ENCODE measurements at regions not wholly inside any gene's neighbourhood (a gene's known extent, or its start where the extent isn't known, plus 50 kb on each side); places are given as distances from the start of the nearest gene placed in this dataset.
A peak's percentile ranks its signal among the peaks of the same experiment; 100 is the strongest.
"Not testable (repeated sequence)": the region's sequence is repeated elsewhere in the genome, so short reads cannot be mapped to it uniquely, and the experiment has no call there.

GRCh38 chr6:150482883-150483409, 114.1 kb downstream of the IYD start:
- Histone ChIP-seq H3K27me3 (ENCODE audit: control insufficient read depth in 3 of 3, insufficient read depth in 3 of 3, low read length in 3 of 3) (no peaks in the 10 kb centered on the region), H3K9me3 (ENCODE audit: control insufficient read depth in 3 of 3, low read length in 3 of 3) (peaks cover 0 to 2% (median 0%) of the 10 kb centered on the region in 3 donors), H3K9ac (ENCODE audit: low read depth in 1 of 3, low read length in 3 of 3) (no peak overlapping the region), H3K4me1 (ENCODE audit: control insufficient read depth in 3 of 3, insufficient read depth in 3 of 3, low read length in 3 of 3) (peaks cover 0 to 4% (median 0%) of the 10 kb centered on the region in 3 donors), H3K36me3 (ENCODE audit: control insufficient read depth in 3 of 3, insufficient read depth in 3 of 3, low read length in 3 of 3) (no peaks in the 10 kb centered on the region), H3K27ac (ENCODE audit: low read depth, low read length) (no peak overlapping the region), H3K4me3 (ENCODE audit: low read length in 3 of 3) (no peak overlapping the region)

- Histone ChIP-seq H3K27me3 (ENCODE audit: control insufficient read depth in 3 of 3, insufficient read depth in 3 of 3, low read length in 3 of 3) (no peaks in the 10 kb centered on the region), H3K9ac (ENCODE audit: low read depth in 1 of 3, low read length in 3 of 3) (no peak overlapping the region), H3K9me3 (ENCODE audit: control insufficient read depth in 3 of 3, low read length in 3 of 3) (no peaks in the 10 kb centered on the region), H3K27ac (ENCODE audit: low read depth, low read length) (no peak overlapping the region), H3K36me3 (ENCODE audit: control insufficient read depth in 3 of 3, insufficient read depth in 3 of 3, low read length in 3 of 3) (no peaks in the 10 kb centered on the region), H3K4me3 (ENCODE audit: low read length in 3 of 3) (no peak overlapping the region), H3K4me1 (ENCODE audit: control insufficient read depth in 3 of 3, insufficient read depth in 3 of 3, low read length in 3 of 3) (peaks cover 0 to 4% (median 0%) of the 10 kb centered on the region in 3 donors)
Measured at GRCh38 chr6:150485161-150485958, 114.3 kb upstream of the PLEKHG1 start.

GRCh38 chr6:150486048-150486447, 113.6 kb upstream of the PLEKHG1 start:
- no peak overlapping the region for H3K4me3 ChIP-seq (ENCODE audit: low read length in 3 of 3)
- no peak overlapping the region for H3K27ac ChIP-seq (ENCODE audit: low read depth, low read length)
- no peaks in the 10 kb centered on the region for H3K9me3 ChIP-seq (ENCODE audit: control insufficient read depth in 3 of 3, low read length in 3 of 3)
- no peak overlapping the region for H3K9ac ChIP-seq (ENCODE audit: low read depth in 1 of 3, low read length in 3 of 3)
- H3K4me1 ChIP-seq (ENCODE audit: control insufficient read depth in 3 of 3, insufficient read depth in 3 of 3, low read length in 3 of 3), result peaks cover 0 to 5% (median 0%) of the 10 kb centered on the region in 3 donors
- peaks cover 0 to 3% (median 0%) of the 10 kb centered on the region in 3 donors for H3K27me3 ChIP-seq (ENCODE audit: control insufficient read depth in 3 of 3, insufficient read depth in 3 of 3, low read length in 3 of 3)
- no peaks in the 10 kb centered on the region for H3K36me3 ChIP-seq (ENCODE audit: control insufficient read depth in 3 of 3, insufficient read depth in 3 of 3, low read length in 3 of 3)

GRCh38 chr6:150490586-150490985, 109.1 kb upstream of the PLEKHG1 start:
- peaks cover 0 to 4% (median 0%) of the 10 kb centered on the region in 3 donors for H3K27me3 ChIP-seq (ENCODE audit: control insufficient read depth in 3 of 3, insufficient read depth in 3 of 3, low read length in 3 of 3)
- no peak overlapping the region for H3K9ac ChIP-seq (ENCODE audit: low read depth in 1 of 3, low read length in 3 of 3)
- H3K9me3 ChIP-seq (ENCODE audit: control insufficient read depth in 3 of 3, low read length in 3 of 3), result no peaks in the 10 kb centered on the region
- H3K27ac ChIP-seq (ENCODE audit: low read depth, low read length), result no peak overlapping the region
- H3K4me1 ChIP-seq (ENCODE audit: control insufficient read depth in 3 of 3, insufficient read depth in 3 of 3, low read length in 3 of 3), result peaks cover 0 to 8% (median 3%) of the 10 kb centered on the region in 3 donors
- H3K36me3 ChIP-seq (ENCODE audit: control insufficient read depth in 3 of 3, insufficient read depth in 3 of 3, low read length in 3 of 3), result no peaks in the 10 kb centered on the region
- no peak overlapping the region for H3K4me3 ChIP-seq (ENCODE audit: low read length in 3 of 3)

GRCh38 chr6:150491131-150491810, 108.4 kb upstream of the PLEKHG1 start:
- H3K4me3 ChIP-seq (ENCODE audit: low read length in 3 of 3), result no peak overlapping the region
- peaks cover 0 to 4% (median 0%) of the 10 kb centered on the region in 3 donors for H3K27me3 ChIP-seq (ENCODE audit: control insufficient read depth in 3 of 3, insufficient read depth in 3 of 3, low read length in 3 of 3)
- H3K36me3 ChIP-seq (ENCODE audit: control insufficient read depth in 3 of 3, insufficient read depth in 3 of 3, low read length in 3 of 3), result no peaks in the 10 kb centered on the region
- H3K9me3 ChIP-seq (ENCODE audit: control insufficient read depth in 3 of 3, low read length in 3 of 3), result no peaks in the 10 kb centered on the region
- peaks cover 0 to 8% (median 2%) of the 10 kb centered on the region in 3 donors for H3K4me1 ChIP-seq (ENCODE audit: control insufficient read depth in 3 of 3, insufficient read depth in 3 of 3, low read length in 3 of 3)
- H3K27ac ChIP-seq (ENCODE audit: low read depth, low read length), result no peak overlapping the region
- no peak overlapping the region for H3K9ac ChIP-seq (ENCODE audit: low read depth in 1 of 3, low read length in 3 of 3)

GRCh38 chr6:150491811-150492172, 107.9 kb upstream of the PLEKHG1 start:
- no peak overlapping the region for H3K9ac ChIP-seq (ENCODE audit: low read depth in 1 of 3, low read length in 3 of 3)
- H3K36me3 ChIP-seq (ENCODE audit: control insufficient read depth in 3 of 3, insufficient read depth in 3 of 3, low read length in 3 of 3), result no peaks in the 10 kb centered on the region
- no peak overlapping the region for H3K27ac ChIP-seq (ENCODE audit: low read depth, low read length)
- peaks cover 0 to 4% (median 0%) of the 10 kb centered on the region in 3 donors for H3K27me3 ChIP-seq (ENCODE audit: control insufficient read depth in 3 of 3, insufficient read depth in 3 of 3, low read length in 3 of 3)
- H3K4me3 ChIP-seq (ENCODE audit: low read length in 3 of 3), result no peak overlapping the region
- H3K9me3 ChIP-seq (ENCODE audit: control insufficient read depth in 3 of 3, low read length in 3 of 3), result no peaks in the 10 kb centered on the region
- H3K4me1 ChIP-seq (ENCODE audit: control insufficient read depth in 3 of 3, insufficient read depth in 3 of 3, low read length in 3 of 3), result peaks cover 0 to 8% (median 2%) of the 10 kb centered on the region in 3 donors

GRCh38 chr6:150492507-150492906, 107.2 kb upstream of the PLEKHG1 start:
- no peaks in the 10 kb centered on the region for H3K36me3 ChIP-seq (ENCODE audit: control insufficient read depth in 3 of 3, insufficient read depth in 3 of 3, low read length in 3 of 3)
- peaks cover 0 to 4% (median 0%) of the 10 kb centered on the region in 3 donors for H3K27me3 ChIP-seq (ENCODE audit: control insufficient read depth in 3 of 3, insufficient read depth in 3 of 3, low read length in 3 of 3)
- no peak overlapping the region for H3K4me3 ChIP-seq (ENCODE audit: low read length in 3 of 3)
- H3K9ac ChIP-seq (ENCODE audit: low read depth in 1 of 3, low read length in 3 of 3), result no peak overlapping the region
- no peaks in the 10 kb centered on the region for H3K9me3 ChIP-seq (ENCODE audit: control insufficient read depth in 3 of 3, low read length in 3 of 3)
- peaks cover 0 to 8% (median 2%) of the 10 kb centered on the region in 3 donors for H3K4me1 ChIP-seq (ENCODE audit: control insufficient read depth in 3 of 3, insufficient read depth in 3 of 3, low read length in 3 of 3)
- no peak overlapping the region for H3K27ac ChIP-seq (ENCODE audit: low read depth, low read length)

GRCh38 chr6:150492941-150493340, 106.7 kb upstream of the PLEKHG1 start:
- peaks cover 0 to 4% (median 0%) of the 10 kb centered on the region in 3 donors for H3K27me3 ChIP-seq (ENCODE audit: control insufficient read depth in 3 of 3, insufficient read depth in 3 of 3, low read length in 3 of 3)
- H3K9ac ChIP-seq (ENCODE audit: low read depth in 1 of 3, low read length in 3 of 3), result no peak overlapping the region
- no peak overlapping the region for H3K4me3 ChIP-seq (ENCODE audit: low read length in 3 of 3)
- no peaks in the 10 kb centered on the region for H3K36me3 ChIP-seq (ENCODE audit: control insufficient read depth in 3 of 3, insufficient read depth in 3 of 3, low read length in 3 of 3)
- no peak overlapping the region for H3K27ac ChIP-seq (ENCODE audit: low read depth, low read length)
- peaks cover 0 to 8% (median 2%) of the 10 kb centered on the region in 3 donors for H3K4me1 ChIP-seq (ENCODE audit: control insufficient read depth in 3 of 3, insufficient read depth in 3 of 3, low read length in 3 of 3)
- no peaks in the 10 kb centered on the region for H3K9me3 ChIP-seq (ENCODE audit: control insufficient read depth in 3 of 3, low read length in 3 of 3)

- not testable (repeated sequence) for H3K9ac ChIP-seq (ENCODE audit: low read depth in 1 of 3, low read length in 3 of 3); H3K4me1 ChIP-seq (ENCODE audit: control insufficient read depth in 3 of 3, insufficient read depth in 3 of 3, low read length in 3 of 3); H3K36me3 ChIP-seq (ENCODE audit: control insufficient read depth in 3 of 3, insufficient read depth in 3 of 3, low read length in 3 of 3); H3K27me3 ChIP-seq (ENCODE audit: control insufficient read depth in 3 of 3, insufficient read depth in 3 of 3, low read length in 3 of 3); H3K9me3 ChIP-seq (ENCODE audit: control insufficient read depth in 3 of 3, low read length in 3 of 3); H3K4me3 ChIP-seq (ENCODE audit: low read length in 3 of 3)
- H3K27ac ChIP-seq (ENCODE audit: low read depth, low read length), result peak overlapping the region; percentile 29
Measured at GRCh38 chr6:150493552-150493951, 106.1 kb upstream of the PLEKHG1 start.

- Histone ChIP-seq H3K9me3 (ENCODE audit: control insufficient read depth in 3 of 3, low read length in 3 of 3) (no peaks in the 10 kb centered on the region), H3K27me3 (ENCODE audit: control insufficient read depth in 3 of 3, insufficient read depth in 3 of 3, low read length in 3 of 3) (peaks cover 0 to 4% (median 0%) of the 10 kb centered on the region in 3 donors), H3K9ac (ENCODE audit: low read depth in 1 of 3, low read length in 3 of 3) (no peak overlapping the region), H3K4me1 (ENCODE audit: control insufficient read depth in 3 of 3, insufficient read depth in 3 of 3, low read length in 3 of 3) (peaks cover 0 to 8% (median 2%) of the 10 kb centered on the region in 3 donors), H3K4me3 (ENCODE audit: low read length in 3 of 3) (no peak overlapping the region), H3K27ac (ENCODE audit: low read depth, low read length) (peak overlapping the region; percentile 29), H3K36me3 (ENCODE audit: control insufficient read depth in 3 of 3, insufficient read depth in 3 of 3, low read length in 3 of 3) (no peaks in the 10 kb centered on the region)
Measured at GRCh38 chr6:150494241-150494640, 105.4 kb upstream of the PLEKHG1 start.
